ENCODE measurements at regions not wholly inside any gene's neighbourhood (a gene's known extent, or its start where the extent isn't known, plus 50 kb on each side); places are given as distances from the start of the nearest gene placed in this dataset.

DNA sequence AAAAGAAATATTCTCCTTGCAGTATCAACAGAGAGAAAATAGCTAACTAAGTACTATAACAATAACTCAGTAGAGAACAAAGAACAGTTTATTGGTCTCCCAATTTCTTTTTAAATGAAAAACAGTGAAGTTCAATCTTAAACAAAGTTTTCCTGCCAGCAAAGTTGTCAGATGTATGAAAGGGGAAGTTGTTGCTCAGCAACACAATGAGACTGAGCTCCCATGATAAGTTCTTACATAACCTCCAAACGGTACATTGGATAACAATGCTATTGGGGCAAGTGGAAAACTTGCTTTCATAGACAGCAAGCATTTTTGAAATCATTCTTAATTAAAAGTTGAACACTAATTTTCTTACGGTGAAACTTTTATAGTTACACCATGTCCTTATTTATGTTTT, 94.9 kb downstream of the ALG10B start:
- TF ChIP-seq POLR2AphosphoS5 (IDR thresholded peaks at IDR 0.05): no peak
- TF ChIP-seq, protein P1, sequence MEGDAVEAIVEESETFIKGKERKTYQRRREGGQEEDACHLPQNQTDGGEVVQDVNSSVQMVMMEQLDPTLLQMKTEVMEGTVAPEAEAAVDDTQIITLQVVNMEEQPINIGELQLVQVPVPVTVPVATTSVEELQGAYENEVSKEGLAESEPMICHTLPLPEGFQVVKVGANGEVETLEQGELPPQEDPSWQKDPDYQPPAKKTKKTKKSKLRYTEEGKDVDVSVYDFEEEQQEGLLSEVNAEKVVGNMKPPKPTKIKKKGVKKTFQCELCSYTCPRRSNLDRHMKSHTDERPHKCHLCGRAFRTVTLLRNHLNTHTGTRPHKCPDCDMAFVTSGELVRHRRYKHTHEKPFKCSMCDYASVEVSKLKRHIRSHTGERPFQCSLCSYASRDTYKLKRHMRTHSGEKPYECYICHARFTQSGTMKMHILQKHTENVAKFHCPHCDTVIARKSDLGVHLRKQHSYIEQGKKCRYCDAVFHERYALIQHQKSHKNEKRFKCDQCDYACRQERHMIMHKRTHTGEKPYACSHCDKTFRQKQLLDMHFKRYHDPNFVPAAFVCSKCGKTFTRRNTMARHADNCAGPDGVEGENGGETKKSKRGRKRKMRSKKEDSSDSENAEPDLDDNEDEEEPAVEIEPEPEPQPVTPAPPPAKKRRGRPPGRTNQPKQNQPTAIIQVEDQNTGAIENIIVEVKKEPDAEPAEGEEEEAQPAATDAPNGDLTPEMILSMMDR (IDR thresholded peaks at IDR 0.05 in 8 of 11, conservative IDR thresholded peaks at IDR 0.05 in 3 of 11): no peak
